ENCODE measurements at regions not wholly inside any gene's neighbourhood (a gene's known extent, or its start where the extent isn't known, plus 50 kb on each side); places are given as distances from the start of the nearest gene placed in this dataset.

DNA sequence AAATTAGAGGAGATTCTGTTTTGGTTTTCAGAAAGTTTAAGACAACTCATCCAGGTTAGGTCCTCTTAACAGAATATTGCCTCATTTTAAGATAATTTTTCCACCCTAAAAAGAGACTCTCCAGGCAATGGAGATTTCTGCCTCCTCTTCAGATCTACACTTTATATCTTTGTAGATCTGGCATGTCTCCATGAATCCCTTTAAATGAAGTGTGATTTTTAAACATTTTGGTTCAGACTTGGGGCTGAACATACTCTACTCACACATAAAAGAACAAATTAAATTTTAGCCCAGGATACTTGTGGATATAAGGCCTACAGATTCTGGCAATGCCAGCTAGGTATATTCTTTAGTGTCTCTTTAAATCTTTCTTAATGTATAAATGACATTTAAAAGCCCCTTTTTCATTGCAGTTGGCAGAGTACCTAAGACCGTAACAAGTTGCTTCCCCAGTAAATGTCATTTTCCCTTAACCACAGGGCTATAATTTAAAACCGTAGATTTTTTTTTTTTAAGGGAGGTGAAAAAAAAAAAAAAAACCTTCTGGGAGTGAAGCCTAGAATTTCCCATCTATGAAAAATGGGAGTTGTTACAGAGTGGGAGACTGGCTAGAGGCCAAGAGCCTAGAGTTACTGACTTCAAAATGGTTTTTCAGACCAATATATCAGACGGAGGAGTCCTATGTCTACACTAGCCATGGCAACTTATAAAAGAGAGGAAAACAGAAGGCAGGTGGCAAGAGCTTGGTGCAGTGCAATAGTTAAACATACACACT, 207.8 kb upstream of the TARS1 start:
- no peaks in the 10 kb centered on the region for H3K9me3 ChIP-seq (ENCODE audit: low read length)
- no peak for TF ChIP-seq EP300 (conservative IDR thresholded peaks at IDR 0.05; ENCODE audit: poor library complexity, severe bottlenecking)
- no peak overlapping the region for H3K27ac ChIP-seq (ENCODE audit: low read length)
- H2AFZ ChIP-seq (ENCODE audit: low read depth, low read length) = no peak overlapping the region
- no peaks in the 10 kb centered on the region for H3K9me2 ChIP-seq (ENCODE audit: insufficient read depth, low read length)
- H3K79me2 ChIP-seq (replicated peaks; ENCODE audit: insufficient read depth, low read length) = no peaks in the 10 kb centered on the region
- no peak overlapping the region for H3K4me2 ChIP-seq (ENCODE audit: low read length)
- H3K4me3 ChIP-seq (ENCODE audit: low read length) = no peak overlapping the region
- no peaks in the 10 kb centered on the region for H4K20me1 ChIP-seq (ENCODE audit: insufficient read depth)
- H3K36me3 ChIP-seq (ENCODE audit: insufficient read depth, low read length) = no peaks in the 10 kb centered on the region
- H3K9ac ChIP-seq (ENCODE audit: low read length) = no peak overlapping the region
- H3K27me3 ChIP-seq (ENCODE audit: insufficient read depth, low read depth, low read length) = no peaks in the 10 kb centered on the region
- H3F3A ChIP-seq (ENCODE audit: insufficient read depth, low read length, poor library complexity, severe bottlenecking) = no peaks in the 10 kb centered on the region

DNA sequence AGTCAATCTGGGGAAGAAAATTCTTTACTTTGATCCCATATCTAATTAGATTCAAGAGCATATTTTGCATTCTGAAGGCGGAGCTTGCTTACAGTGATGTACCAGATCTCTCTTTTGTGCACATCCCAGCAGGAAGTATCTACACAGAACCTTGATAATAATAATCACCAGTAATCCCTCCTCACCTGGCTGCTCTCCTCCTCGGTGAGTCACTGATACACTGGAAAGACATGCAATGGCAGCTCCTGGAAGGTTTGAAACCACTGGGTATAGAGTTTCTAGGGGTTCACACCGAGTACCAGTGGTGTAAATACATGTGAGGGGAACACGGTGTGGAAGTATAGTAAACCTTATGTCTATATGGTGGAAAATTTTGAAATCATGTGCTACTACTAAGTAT, 205.5 kb upstream of the TARS1 start:
- Histone ChIP-seq H3K9me3 (ENCODE audit: low read length) (no peaks in the 10 kb centered on the region), H3K27ac (ENCODE audit: low read length) (no peak overlapping the region), H2AFZ (ENCODE audit: low read depth, low read length) (no peak overlapping the region), H3K36me3 (ENCODE audit: insufficient read depth, low read length) (no peaks in the 10 kb centered on the region), H3F3A (ENCODE audit: insufficient read depth, low read length, poor library complexity, severe bottlenecking) (no peaks in the 10 kb centered on the region), H3K9me2 (ENCODE audit: insufficient read depth, low read length) (no peaks in the 10 kb centered on the region), H3K4me2 (ENCODE audit: low read length) (no peak overlapping the region), H3K4me3 (ENCODE audit: low read length) (no peak overlapping the region), H4K20me1 (ENCODE audit: insufficient read depth) (no peaks in the 10 kb centered on the region), H3K79me2 (replicated peaks; ENCODE audit: insufficient read depth, low read length) (no peaks in the 10 kb centered on the region), H3K9ac (ENCODE audit: low read length) (no peak overlapping the region), H3K27me3 (ENCODE audit: insufficient read depth, low read depth, low read length) (no peaks in the 10 kb centered on the region)
- no peak for TF ChIP-seq SMC3 (conservative IDR thresholded peaks at IDR 0.05; ENCODE audit: poor library complexity)
- no peak for TF ChIP-seq POLR2AphosphoS5 (IDR thresholded peaks at IDR 0.05)
- TF ChIP-seq, protein P1, sequence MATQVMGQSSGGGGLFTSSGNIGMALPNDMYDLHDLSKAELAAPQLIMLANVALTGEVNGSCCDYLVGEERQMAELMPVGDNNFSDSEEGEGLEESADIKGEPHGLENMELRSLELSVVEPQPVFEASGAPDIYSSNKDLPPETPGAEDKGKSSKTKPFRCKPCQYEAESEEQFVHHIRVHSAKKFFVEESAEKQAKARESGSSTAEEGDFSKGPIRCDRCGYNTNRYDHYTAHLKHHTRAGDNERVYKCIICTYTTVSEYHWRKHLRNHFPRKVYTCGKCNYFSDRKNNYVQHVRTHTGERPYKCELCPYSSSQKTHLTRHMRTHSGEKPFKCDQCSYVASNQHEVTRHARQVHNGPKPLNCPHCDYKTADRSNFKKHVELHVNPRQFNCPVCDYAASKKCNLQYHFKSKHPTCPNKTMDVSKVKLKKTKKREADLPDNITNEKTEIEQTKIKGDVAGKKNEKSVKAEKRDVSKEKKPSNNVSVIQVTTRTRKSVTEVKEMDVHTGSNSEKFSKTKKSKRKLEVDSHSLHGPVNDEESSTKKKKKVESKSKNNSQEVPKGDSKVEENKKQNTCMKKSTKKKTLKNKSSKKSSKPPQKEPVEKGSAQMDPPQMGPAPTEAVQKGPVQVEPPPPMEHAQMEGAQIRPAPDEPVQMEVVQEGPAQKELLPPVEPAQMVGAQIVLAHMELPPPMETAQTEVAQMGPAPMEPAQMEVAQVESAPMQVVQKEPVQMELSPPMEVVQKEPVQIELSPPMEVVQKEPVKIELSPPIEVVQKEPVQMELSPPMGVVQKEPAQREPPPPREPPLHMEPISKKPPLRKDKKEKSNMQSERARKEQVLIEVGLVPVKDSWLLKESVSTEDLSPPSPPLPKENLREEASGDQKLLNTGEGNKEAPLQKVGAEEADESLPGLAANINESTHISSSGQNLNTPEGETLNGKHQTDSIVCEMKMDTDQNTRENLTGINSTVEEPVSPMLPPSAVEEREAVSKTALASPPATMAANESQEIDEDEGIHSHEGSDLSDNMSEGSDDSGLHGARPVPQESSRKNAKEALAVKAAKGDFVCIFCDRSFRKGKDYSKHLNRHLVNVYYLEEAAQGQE (IDR thresholded peaks at IDR 0.05; ENCODE audit: borderline replicate concordance) = no peak

DNA sequence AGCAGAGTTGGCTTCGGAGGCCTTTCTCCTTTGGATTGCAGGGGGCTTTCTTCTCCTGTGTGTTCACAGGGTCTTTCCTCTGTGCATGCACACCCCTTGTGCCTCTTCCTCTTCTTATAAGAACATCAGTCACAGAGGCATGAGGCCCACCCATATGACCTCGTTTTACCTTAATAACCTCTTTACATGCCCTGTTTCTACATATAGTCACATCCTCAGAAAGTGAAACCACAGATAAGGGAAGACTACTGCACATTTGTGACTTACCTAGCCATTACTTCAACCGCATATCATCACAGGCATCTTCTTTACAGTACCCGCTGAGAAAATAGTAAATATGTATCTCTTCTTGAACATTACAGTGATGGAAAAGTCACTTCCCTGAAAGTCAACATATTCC, 204.9 kb upstream of the TARS1 start:
- Histone ChIP-seq H3K9me2 (ENCODE audit: insufficient read depth, low read length) (no peaks in the 10 kb centered on the region), H3K27ac (ENCODE audit: low read length) (no peak overlapping the region), H3K79me2 (replicated peaks; ENCODE audit: insufficient read depth, low read length) (no peaks in the 10 kb centered on the region), H3F3A (ENCODE audit: insufficient read depth, low read length, poor library complexity, severe bottlenecking) (no peaks in the 10 kb centered on the region), H3K27me3 (ENCODE audit: insufficient read depth, low read depth, low read length) (no peaks in the 10 kb centered on the region), H3K9ac (ENCODE audit: low read length) (no peak overlapping the region), H2AFZ (ENCODE audit: low read depth, low read length) (no peak overlapping the region), H3K4me3 (ENCODE audit: low read length) (no peak overlapping the region), H3K36me3 (ENCODE audit: insufficient read depth, low read length) (no peaks in the 10 kb centered on the region), H4K20me1 (ENCODE audit: insufficient read depth) (no peaks in the 10 kb centered on the region), H3K4me2 (ENCODE audit: low read length) (no peak overlapping the region), H3K9me3 (ENCODE audit: low read length) (no peaks in the 10 kb centered on the region)
- no peak for TF ChIP-seq MXI1 (conservative IDR thresholded peaks at IDR 0.05; ENCODE audit: poor library complexity, severe bottlenecking)
- no peak for TF ChIP-seq RAD21 (conservative IDR thresholded peaks at IDR 0.05)
- no peak for TF ChIP-seq EZH2 (IDR thresholded peaks at IDR 0.05; ENCODE audit: borderline replicate concordance, insufficient read depth, low read length, poor library complexity, severe bottlenecking)
- TF ChIP-seq POLR2AphosphoS5 (IDR thresholded peaks at IDR 0.05) = no peak
- no peak for TF ChIP-seq EP300 (conservative IDR thresholded peaks at IDR 0.05; ENCODE audit: poor library complexity, severe bottlenecking)

Measured in neural cell (in vitro differentiated cells).